HUES48 (cell line): ENCODE measurements at regions not wholly inside any gene's neighbourhood (a gene's known extent, or its start where the extent isn't known, plus 50 kb on each side); places are given as distances from the start of the nearest gene placed in this dataset.

Experiments used
- H3K27ac ChIP-seq: one replicate; pipeline ENCODE4 v1.7.0; 2013; ENCODE audit warnings: low read depth, low read length, inconsistent platforms
- H3K27me3 ChIP-seq: 2 replicates; pipeline ENCODE4 v1.6.1; 2013; ENCODE audit warnings: mild to moderate bottlenecking, low read length; ENCODE audit not compliant: control insufficient read depth, insufficient read depth
- H3K36me3 ChIP-seq: 2 replicates; pipeline ENCODE4 v1.6.1; 2013; ENCODE audit warnings: low read length; ENCODE audit not compliant: control insufficient read depth, insufficient read depth
- H3K4me1 ChIP-seq: 2 replicates; pipeline ENCODE4 v1.6.1; 2013; ENCODE audit warnings: mild to moderate bottlenecking, low read length; ENCODE audit not compliant: control insufficient read depth, insufficient read depth
- H3K4me3 ChIP-seq: 2 replicates; pipeline ENCODE4 v1.5.1; 2013; ENCODE audit warnings: mild to moderate bottlenecking, low read depth, low read length
- H3K9ac ChIP-seq: 2 replicates; pipeline ENCODE4 v1.6.1; 2013; ENCODE audit warnings: mild to moderate bottlenecking, low read depth, low read length, moderate library complexity
- H3K9me3 ChIP-seq: 2 replicates; pipeline ENCODE4 v1.6.1; 2013; ENCODE audit warnings: low read length; ENCODE audit not compliant: control insufficient read depth, insufficient read depth

DNA sequence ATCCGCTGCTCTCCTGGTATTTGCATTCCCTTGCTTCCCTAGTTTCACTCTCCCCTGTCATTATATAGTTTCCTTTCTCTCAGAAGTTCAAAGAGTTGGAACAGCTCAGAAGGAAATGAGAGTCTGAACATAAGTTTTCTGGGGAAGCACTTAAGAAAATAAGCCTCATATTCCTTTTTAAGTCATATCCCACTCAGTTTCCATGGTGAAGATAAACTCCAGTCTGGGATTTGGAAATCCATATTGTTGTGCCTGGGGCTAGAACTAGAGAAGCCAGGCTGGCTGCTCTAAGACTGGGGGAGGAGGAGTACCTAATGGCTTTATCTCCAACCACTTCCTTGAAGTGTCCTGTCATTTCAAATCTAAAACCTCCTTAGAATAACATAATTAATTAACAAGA lies 134.2 kb upstream of the ALCAM start:
- Histone ChIP-seq H3K27me3 (no peaks in the 10 kb centered on the region), H3K4me3 (no peak overlapping the region), H3K27ac (no peak overlapping the region), H3K9ac (no peak overlapping the region), H3K4me1 (no peaks in the 10 kb centered on the region), H3K36me3 (no peaks in the 10 kb centered on the region), H3K9me3 (no peaks in the 10 kb centered on the region)

DNA sequence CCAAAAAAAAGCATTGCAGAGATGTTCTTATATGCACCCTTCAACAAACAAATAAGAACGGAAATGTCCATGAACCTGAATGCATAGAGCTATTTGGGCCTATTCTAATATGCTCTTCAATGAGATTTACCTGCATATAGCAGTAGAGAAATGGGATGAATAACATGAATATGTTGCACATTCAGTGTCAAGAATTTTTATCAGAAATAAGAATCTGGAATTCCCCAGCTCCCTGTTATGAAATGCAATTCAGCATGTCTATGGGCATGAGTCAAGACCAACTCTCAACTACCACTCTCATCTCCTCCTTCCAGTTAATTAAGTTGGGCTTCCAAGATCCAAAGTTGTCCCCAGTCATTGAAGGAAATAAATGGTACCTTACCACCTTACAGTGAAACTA lies 133.7 kb upstream of the ALCAM start:
- Histone ChIP-seq H3K36me3 (no peaks in the 10 kb centered on the region), H3K27ac (no peak overlapping the region), H3K9me3 (no peaks in the 10 kb centered on the region), H3K4me3 (no peak overlapping the region), H3K9ac (no peak overlapping the region), H3K4me1 (peaks cover under 1% of the 10 kb centered on the region; the same call in 1 of the 2 replicates), H3K27me3 (no peaks in the 10 kb centered on the region)

DNA sequence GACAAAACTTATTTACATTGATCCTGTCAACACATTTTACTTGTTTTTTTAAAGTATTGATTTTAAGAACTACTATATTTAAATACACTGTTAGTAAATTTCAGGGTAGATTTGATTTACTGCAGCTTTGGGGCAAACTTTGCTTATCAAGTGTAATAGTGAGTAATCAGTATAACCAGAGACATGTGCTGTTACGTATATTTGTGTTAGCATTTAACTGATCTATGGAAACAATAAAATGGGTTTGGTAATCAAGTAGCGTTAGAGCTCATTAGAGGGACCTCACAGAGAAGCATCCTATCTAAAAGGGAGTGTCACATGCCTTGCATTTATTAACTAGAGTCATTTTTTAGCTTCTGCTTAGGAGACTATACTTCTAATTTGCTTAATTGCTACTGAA lies 131.5 kb upstream of the ALCAM start:
- Histone ChIP-seq H3K9ac (no peak overlapping the region), H3K4me3 (no peak overlapping the region), H3K9me3 (no peaks in the 10 kb centered on the region), H3K36me3 (no peaks in the 10 kb centered on the region), H3K27ac (no peak overlapping the region), H3K27me3 (no peaks in the 10 kb centered on the region), H3K4me1 (peaks cover 11% of the 10 kb centered on the region)

DNA sequence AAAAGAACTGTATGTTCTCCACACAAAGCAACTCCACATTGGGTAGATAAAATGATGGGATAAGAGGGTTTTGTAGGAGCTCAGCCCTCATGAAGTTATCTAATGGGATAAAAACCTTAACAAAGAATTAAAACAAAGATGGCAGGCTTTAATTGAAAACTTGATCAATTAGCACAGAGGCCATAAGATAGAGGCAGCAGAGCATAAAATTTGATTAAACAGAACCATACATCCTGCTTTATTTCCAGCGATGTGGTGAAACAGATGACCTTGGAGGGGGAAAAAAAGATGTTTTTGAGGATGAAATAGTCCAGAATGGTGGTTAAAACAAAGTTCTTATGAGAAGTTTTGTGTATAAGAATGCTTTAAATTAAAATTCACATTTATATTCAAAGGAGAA lies 130.9 kb upstream of the ALCAM start:
- Histone ChIP-seq H3K27me3 (no peaks in the 10 kb centered on the region), H3K4me1 (peaks cover 11% of the 10 kb centered on the region), H3K4me3 (no peak overlapping the region), H3K27ac (no peak overlapping the region), H3K9me3 (no peaks in the 10 kb centered on the region), H3K9ac (no peak overlapping the region), H3K36me3 (no peaks in the 10 kb centered on the region)

DNA sequence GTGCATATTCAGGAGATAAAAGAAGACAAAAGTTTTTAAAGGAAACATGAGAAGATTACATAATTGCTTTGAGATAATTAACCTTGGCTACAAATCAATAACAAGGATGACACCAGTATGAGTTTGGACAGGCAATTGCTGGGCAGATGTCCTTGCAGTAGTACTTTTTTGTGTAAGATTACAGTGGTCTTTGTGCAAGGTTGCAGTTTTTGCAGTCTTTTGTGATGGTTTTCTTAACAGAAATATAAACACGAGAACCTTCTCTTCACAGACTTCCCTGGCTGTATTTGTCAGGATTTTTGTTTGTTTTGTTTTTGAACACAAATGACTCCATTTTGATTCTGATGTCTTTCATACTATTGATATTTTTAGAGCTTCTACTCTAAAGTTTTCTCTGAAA lies 128.3 kb upstream of the ALCAM start:
- H3K27me3 ChIP-seq, result no peaks in the 10 kb centered on the region
- H3K9me3 ChIP-seq, result no peaks in the 10 kb centered on the region
- no peak overlapping the region for H3K4me3 ChIP-seq
- H3K27ac ChIP-seq, result no peak overlapping the region
- no peaks in the 10 kb centered on the region for H3K36me3 ChIP-seq
- H3K9ac ChIP-seq, result no peak overlapping the region
- H3K4me1 ChIP-seq, result peaks cover 11% of the 10 kb centered on the region

DNA sequence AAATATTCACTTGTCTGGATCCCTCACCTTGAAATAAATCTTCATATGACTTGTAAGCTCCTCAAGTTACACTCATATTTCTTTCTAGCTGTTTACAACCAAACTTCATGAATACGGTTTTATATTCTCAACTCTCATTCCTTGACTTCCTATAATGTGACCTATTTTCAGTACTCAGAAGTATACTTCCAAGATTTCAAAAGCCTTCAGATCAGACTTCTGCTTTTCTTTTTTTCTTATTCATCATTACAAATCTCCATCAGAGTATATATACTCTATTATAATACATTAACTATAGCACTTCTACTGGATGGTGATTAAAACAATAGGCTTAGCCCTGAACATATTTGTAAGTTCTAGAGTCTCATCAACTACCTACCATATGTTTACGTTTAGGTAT lies 123.6 kb upstream of the ALCAM start:
- Histone ChIP-seq H3K9me3 (no peaks in the 10 kb centered on the region), H3K9ac (no peak overlapping the region), H3K27ac (no peak overlapping the region), H3K4me1 (peaks cover 9% of the 10 kb centered on the region), H3K4me3 (no peak overlapping the region), H3K27me3 (no peaks in the 10 kb centered on the region), H3K36me3 (no peaks in the 10 kb centered on the region)

DNA sequence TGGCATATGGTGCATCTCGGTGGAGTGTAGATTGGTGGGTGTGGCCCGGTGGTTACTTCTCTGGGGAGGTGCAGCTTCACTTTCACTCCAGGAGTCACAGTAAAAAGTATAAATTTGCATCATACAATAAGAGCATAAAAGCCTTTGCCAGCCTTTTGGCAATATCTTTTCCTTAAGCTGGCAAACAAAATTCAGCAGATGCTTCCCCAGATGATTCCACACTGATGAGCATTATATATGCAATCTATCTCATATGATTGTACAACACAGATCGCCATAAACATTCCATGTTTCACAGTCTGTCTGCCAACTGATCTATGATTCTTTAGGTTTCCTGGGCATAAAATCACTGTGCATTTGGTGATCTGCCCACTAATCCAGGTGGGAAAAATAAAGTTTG lies 120.2 kb upstream of the ALCAM start:
- no peak overlapping the region for H3K4me3 ChIP-seq
- H3K36me3 ChIP-seq, result no peaks in the 10 kb centered on the region
- no peak overlapping the region for H3K27ac ChIP-seq
- no peaks in the 10 kb centered on the region for H3K4me1 ChIP-seq
- H3K9me3 ChIP-seq, result peaks cover 4% of the 10 kb centered on the region; the same call in 1 of the 2 replicates
- no peak overlapping the region for H3K9ac ChIP-seq
- H3K27me3 ChIP-seq, result no peaks in the 10 kb centered on the region

DNA sequence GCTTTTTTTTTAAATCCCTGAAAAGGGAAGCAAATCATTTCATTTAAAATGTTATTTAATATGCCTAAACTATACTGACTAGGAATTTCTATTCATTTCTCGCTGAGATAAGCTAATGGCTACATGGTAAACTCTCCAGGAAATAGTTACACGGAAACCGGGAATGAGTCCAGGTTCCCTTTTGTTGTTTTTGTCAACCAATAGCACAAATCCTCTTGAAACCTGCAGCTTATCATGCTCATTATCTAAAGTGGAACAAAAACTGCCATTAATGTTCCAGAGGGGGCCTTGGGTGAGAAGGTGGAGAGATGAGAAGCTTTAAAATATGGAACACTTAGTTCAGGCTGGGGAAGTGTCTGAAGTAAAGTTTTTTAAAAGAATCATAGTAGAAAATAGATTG lies 113.5 kb upstream of the ALCAM start:
- Histone ChIP-seq H3K27ac (peak overlapping the region; percentile 22), H3K4me3 (no peak overlapping the region), H3K27me3 (no peaks in the 10 kb centered on the region), H3K9ac (no peak overlapping the region), H3K4me1 (peaks cover 15% of the 10 kb centered on the region), H3K36me3 (no peaks in the 10 kb centered on the region), H3K9me3 (peaks cover 8% of the 10 kb centered on the region; the same call in 1 of the 2 replicates)

DNA sequence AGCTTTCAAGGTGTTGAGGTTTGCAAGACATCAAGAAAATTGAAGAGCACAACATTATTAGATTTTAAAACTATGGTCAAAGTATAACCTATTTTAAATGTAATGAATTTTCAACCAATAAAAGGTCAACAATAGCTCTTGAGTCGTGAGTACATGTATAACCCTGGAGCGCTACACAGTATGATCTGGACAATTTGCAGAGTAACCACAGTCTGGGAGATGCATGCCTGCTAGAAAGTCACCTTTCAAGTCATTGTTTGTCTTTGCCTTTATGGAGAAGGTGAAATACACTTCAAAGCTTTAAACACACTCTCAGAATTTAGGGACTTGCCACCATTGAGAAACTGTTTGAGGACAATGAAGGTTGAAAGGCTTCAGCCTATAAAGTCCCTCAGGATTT lies 112.6 kb upstream of the ALCAM start:
- peaks cover 8% of the 10 kb centered on the region; the same call in 1 of the 2 replicates for H3K9me3 ChIP-seq
- H3K36me3 ChIP-seq, result no peaks in the 10 kb centered on the region
- H3K9ac ChIP-seq, result no peak overlapping the region
- peak overlapping the region; percentile 56 for H3K27ac ChIP-seq
- no peaks in the 10 kb centered on the region for H3K27me3 ChIP-seq
- peaks cover 15% of the 10 kb centered on the region for H3K4me1 ChIP-seq
- H3K4me3 ChIP-seq, result no peak overlapping the region

DNA sequence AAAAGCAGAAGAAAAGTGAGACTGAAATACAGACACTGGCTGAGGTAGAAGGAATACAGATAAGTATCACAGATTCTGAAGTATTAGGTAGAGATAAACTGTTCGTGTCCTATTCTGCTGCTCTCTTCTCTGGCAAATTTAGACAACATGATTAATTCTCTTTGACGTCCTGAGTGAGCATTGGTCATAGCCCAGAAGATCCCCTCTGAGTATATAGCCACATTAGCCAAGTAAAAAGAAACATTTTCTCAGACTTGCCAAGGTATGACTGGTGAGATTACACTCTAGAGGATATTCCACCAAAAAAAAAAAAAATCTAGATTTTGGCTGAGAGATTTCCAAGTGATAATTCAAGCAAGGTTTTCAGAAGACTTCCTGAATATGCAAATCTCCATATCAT lies 111.4 kb upstream of the ALCAM start:
- H3K9me3 ChIP-seq, result peaks cover 10% of the 10 kb centered on the region
- no peak overlapping the region for H3K4me3 ChIP-seq
- H3K27ac ChIP-seq, result no peak overlapping the region
- H3K4me1 ChIP-seq, result peaks cover 15% of the 10 kb centered on the region
- H3K9ac ChIP-seq, result no peak overlapping the region
- H3K27me3 ChIP-seq, result no peaks in the 10 kb centered on the region
- no peaks in the 10 kb centered on the region for H3K36me3 ChIP-seq

DNA sequence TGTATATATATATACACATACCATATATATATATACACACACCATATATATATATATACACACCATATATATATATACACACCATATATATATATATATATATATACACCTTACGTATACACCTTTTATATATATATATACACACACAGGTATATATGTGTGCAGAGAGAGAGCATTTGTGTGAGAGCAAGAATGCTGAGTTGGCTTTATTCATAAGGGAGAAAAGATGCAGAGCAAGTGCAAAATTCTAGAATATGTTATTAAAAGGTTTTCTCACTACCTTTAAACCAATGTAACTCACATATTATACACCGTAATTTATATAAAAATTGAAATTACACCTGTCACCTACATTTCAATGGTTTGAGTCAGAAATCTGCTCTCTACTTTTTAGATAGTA lies 107.2 kb upstream of the ALCAM start:
- Histone ChIP-seq H3K9me3 (peaks cover 5% of the 10 kb centered on the region), H3K36me3 (no peaks in the 10 kb centered on the region), H3K27me3 (no peaks in the 10 kb centered on the region), H3K4me3 (no peak overlapping the region), H3K27ac (no peak overlapping the region), H3K4me1 (peaks cover under 1% of the 10 kb centered on the region), H3K9ac (no peak overlapping the region)

DNA sequence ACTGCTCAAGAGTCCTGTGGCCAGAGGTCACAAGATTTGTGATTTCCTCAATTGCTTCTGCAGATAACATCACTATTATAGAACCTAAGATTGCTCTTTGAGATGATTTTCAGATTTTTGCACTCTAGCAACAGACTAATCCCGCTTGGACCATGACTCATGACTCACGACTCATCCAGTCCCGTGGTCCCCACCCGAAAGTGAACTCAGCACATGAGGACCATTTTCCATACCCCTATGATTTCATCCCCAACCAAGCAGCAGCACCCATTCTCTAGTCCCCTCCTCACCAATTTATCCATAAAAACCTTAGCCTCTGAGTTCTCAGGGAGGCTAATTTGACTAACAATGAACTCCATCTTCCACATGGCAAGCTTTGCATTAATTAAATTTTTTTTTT lies 106.3 kb upstream of the ALCAM start:
- H3K27ac ChIP-seq, result no peak overlapping the region
- H3K4me3 ChIP-seq, result no peak overlapping the region
- H3K36me3 ChIP-seq, result no peaks in the 10 kb centered on the region
- peaks cover 5% of the 10 kb centered on the region for H3K9me3 ChIP-seq
- no peaks in the 10 kb centered on the region for H3K27me3 ChIP-seq
- no peak overlapping the region for H3K9ac ChIP-seq
- no peaks in the 10 kb centered on the region for H3K4me1 ChIP-seq
